ENCODE measurements at regions not wholly inside any gene's neighbourhood (a gene's known extent, or its start where the extent isn't known, plus 50 kb on each side); places are given as distances from the start of the nearest gene placed in this dataset.

- TF ChIP-seq CTCF (IDR thresholded peaks at IDR 0.05) = no peak
- TF ChIP-seq EP300 (IDR thresholded peaks at IDR 0.05) = no peak
- no peak for TF ChIP-seq POLR2A (IDR thresholded peaks at IDR 0.05)
Measured at GRCh38 chr5:77841616-77842015, 65.5 kb upstream of the TBCA start.

Measured in suprapubic skin (tissue), 3 donors.